Liver (tissue), 8 donors: ENCODE measurements at regions not wholly inside any gene's neighbourhood (a gene's known extent, or its start where the extent isn't known, plus 50 kb on each side); places are given as distances from the start of the nearest gene placed in this dataset.

Experiments
- DNase-seq: peaks from one replicate; pipeline ENCODE4 v3.0.0-alpha.2; 2017; ENCODE audit warnings: low spot score
- H3K27ac ChIP-seq, 2 donors: one replicate each; pipeline ENCODE4 v1.7.0; 2013; ENCODE audit warnings: inconsistent platforms in 2 of 2, low read length in 2 of 2, control low read depth in 1 of 2, low read depth in 1 of 2, mild to moderate bottlenecking in 1 of 2
- H3K27me3 ChIP-seq, 4 donors: one replicate each; pipeline versions ENCODE4 v1.6.1 to v1.7.0; 2013; ENCODE audit warnings: low read length in 3 of 4, inconsistent platforms in 1 of 4, mild to moderate bottlenecking in 1 of 4, moderate library complexity in 1 of 4; ENCODE audit not compliant: control insufficient read depth in 4 of 4, insufficient read depth in 4 of 4
- H3K36me3 ChIP-seq, 4 donors: one replicate each; pipeline versions ENCODE4 v1.6.1 to v1.7.0; 2013; ENCODE audit warnings: low read length in 3 of 4, mild to moderate bottlenecking in 3 of 4, low read depth in 1 of 4, moderate library complexity in 1 of 4; ENCODE audit not compliant: control insufficient read depth in 4 of 4, insufficient read depth in 3 of 4
- H3K4me1 ChIP-seq, 4 donors: one replicate each; pipeline versions ENCODE4 v1.6.1 to v1.7.0; 2013; ENCODE audit warnings: low read length in 3 of 4, mild to moderate bottlenecking in 3 of 4, moderate library complexity in 1 of 4; ENCODE audit not compliant: control insufficient read depth in 4 of 4, insufficient read depth in 4 of 4
- H3K4me3 ChIP-seq, 3 donors: one replicate each; pipeline versions ENCODE4 v1.6.1 to v1.7.0; 2013; ENCODE audit warnings: low read length in 3 of 3, control low read depth in 1 of 3, low read depth in 1 of 3, mild to moderate bottlenecking in 1 of 3
- H3K9ac ChIP-seq, 2 donors: one replicate each; pipeline ENCODE4 v1.7.0; 2013; ENCODE audit warnings: low read length in 2 of 2, mild to moderate bottlenecking in 2 of 2, moderate library complexity in 2 of 2, control low read depth in 1 of 2, low read depth in 1 of 2
- H3K9me3 ChIP-seq, 4 donors: one replicate each; pipeline versions ENCODE4 v1.6.1 to v1.7.0; 2013; ENCODE audit warnings: low read length in 3 of 4; ENCODE audit not compliant: control insufficient read depth in 4 of 4
- CTCF ChIP-seq: fragments of 150-350 bp; IDR thresholded peaks from 2 replicates; pipeline ENCODE4 v1.5.1; 2017; ENCODE audit warnings: improper control_type of control experiment, low read depth, low read length; ENCODE audit not compliant: missing input control
- EGR1 ChIP-seq, 2 donors: IDR thresholded peaks; 2 replicates each; pipeline ENCODE4 v1.6.1; 2016 to 2018; ENCODE audit warnings: antibody characterized with exemption in 2 of 2, low read depth in 2 of 2
- FOXA1 ChIP-seq: IDR thresholded peaks from 2 replicates; pipeline ENCODE4 v1.6.1; 2016; ENCODE audit warnings: antibody characterized with exemption
- FOXA2 ChIP-seq: IDR thresholded peaks from 2 replicates; pipeline ENCODE4 v1.6.1; 2016; ENCODE audit warnings: antibody characterized with exemption
- GABPA ChIP-seq, 2 donors: IDR thresholded peaks in 1 of 2; conservative IDR thresholded peaks in 1 of 2; 2 replicates each; pipeline ENCODE4 v1.6.1; 2016; ENCODE audit warnings: antibody characterized with exemption in 2 of 2, mild to moderate bottlenecking in 1 of 2, moderate library complexity in 1 of 2
- HNF4A ChIP-seq, 2 donors: conservative IDR thresholded peaks; 2 replicates each; pipeline ENCODE4 v1.6.1; 2016; ENCODE audit warnings: antibody characterized with exemption in 2 of 2, mild to moderate bottlenecking in 2 of 2
- HNF4G ChIP-seq: IDR thresholded peaks from 2 replicates; pipeline ENCODE4 v1.6.1; 2016; ENCODE audit warnings: antibody characterized with exemption
- JUND ChIP-seq, 2 donors: IDR thresholded peaks; 2 replicates each; pipeline ENCODE4 v1.6.1; 2016; ENCODE audit warnings: antibody characterized with exemption in 2 of 2
- MAX ChIP-seq: IDR thresholded peaks from 2 replicates; pipeline ENCODE4 v1.6.1; 2016; ENCODE audit warnings: antibody characterized with exemption
- NR2F2 ChIP-seq: IDR thresholded peaks from 2 replicates; pipeline ENCODE4 v1.6.1; 2016; ENCODE audit warnings: antibody characterized with exemption
- RAD21 ChIP-seq, 2 donors: IDR thresholded peaks; 2 replicates each; pipeline ENCODE4 v1.6.1; 2016; ENCODE audit warnings: antibody characterized with exemption in 2 of 2, mild to moderate bottlenecking in 2 of 2
- RXRA ChIP-seq, 2 donors: IDR thresholded peaks; 2 replicates each; pipeline ENCODE4 v1.6.1; 2017 to 2018; ENCODE audit warnings: antibody characterized with exemption in 2 of 2, mild to moderate bottlenecking in 1 of 2
- SP1 ChIP-seq: IDR thresholded peaks from 2 replicates; pipeline ENCODE4 v1.6.1; 2018; ENCODE audit warnings: antibody characterized with exemption, mild to moderate bottlenecking
- TAF1 ChIP-seq: conservative IDR thresholded peaks from 2 replicates; pipeline ENCODE4 v1.6.1; 2016; ENCODE audit warnings: antibody characterized with exemption, mild to moderate bottlenecking
- YY1 ChIP-seq: IDR thresholded peaks from 2 replicates; pipeline ENCODE4 v1.6.1; 2016; ENCODE audit warnings: antibody characterized with exemption, mild to moderate bottlenecking
- ZBTB33 ChIP-seq: IDR thresholded peaks from 2 replicates; pipeline ENCODE4 v1.6.1; 2016; ENCODE audit warnings: antibody characterized with exemption
- WGBS: extraction: QIAGEN DNeasy Blood & Tissue Kit; methylation state at CpG from one replicate; pipeline ENCODE4 v1.1.7; 2013; 5-methylcytosine and 5-hydroxymethylcytosine counted together
- TF ChIP-seq, protein P1 (sequence below): IDR thresholded peaks from 2 replicates; pipeline ENCODE4 v1.6.1; 2016; ENCODE audit warnings: antibody characterized with exemption, mild to moderate bottlenecking
- TF ChIP-seq, protein P2 (sequence below): IDR thresholded peaks from 2 replicates; pipeline ENCODE4 v1.6.1; 2016; ENCODE audit warnings: antibody characterized with exemption
- donor health status: healthy.
- donor health status: healthy.
- donor health status: healthy.
- donor health status: healthy.
- donor health status: healthy.

DNA sequence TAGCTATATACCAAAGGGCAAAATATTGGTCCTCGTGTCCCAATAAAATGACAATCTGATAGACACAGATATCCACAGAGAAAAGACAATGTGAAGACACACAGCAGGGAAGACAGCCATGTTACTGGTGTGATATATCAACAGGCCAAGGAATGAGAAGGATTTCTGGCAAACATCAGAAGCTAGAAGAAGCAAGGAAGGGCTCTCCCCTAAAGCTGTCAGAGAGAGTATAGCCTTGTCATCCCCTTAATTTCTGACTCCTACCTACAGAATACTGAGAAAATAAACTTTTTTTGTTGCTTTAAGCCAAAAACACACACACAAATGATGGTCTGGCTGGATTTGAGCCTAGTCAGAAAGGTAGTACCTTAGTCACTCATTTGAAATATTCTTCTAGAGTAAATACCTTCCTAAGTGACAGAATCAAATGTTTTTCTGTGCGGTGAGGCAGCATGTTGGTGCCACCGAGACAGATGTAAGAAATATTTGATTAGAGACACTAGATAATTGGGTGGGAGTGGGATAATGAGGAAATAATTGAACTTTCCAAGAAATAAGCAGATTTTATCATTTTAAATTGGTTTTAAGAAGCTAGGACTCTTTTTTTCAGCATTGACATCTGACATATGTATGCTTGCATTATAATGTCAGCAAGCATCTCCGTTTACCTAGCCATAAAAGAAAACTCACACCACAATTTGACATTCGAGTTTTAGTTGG is 123.4 kb upstream of the TFAP2D start:
- H3K4me1 ChIP-seq = no peaks in the 10 kb centered on the region
- no peak for DNase-seq
- no peak for TF ChIP-seq TAF1
- TF ChIP-seq NR2F2 = no peak
- TF ChIP-seq HNF4G = no peak
- TF ChIP-seq, protein P1, sequence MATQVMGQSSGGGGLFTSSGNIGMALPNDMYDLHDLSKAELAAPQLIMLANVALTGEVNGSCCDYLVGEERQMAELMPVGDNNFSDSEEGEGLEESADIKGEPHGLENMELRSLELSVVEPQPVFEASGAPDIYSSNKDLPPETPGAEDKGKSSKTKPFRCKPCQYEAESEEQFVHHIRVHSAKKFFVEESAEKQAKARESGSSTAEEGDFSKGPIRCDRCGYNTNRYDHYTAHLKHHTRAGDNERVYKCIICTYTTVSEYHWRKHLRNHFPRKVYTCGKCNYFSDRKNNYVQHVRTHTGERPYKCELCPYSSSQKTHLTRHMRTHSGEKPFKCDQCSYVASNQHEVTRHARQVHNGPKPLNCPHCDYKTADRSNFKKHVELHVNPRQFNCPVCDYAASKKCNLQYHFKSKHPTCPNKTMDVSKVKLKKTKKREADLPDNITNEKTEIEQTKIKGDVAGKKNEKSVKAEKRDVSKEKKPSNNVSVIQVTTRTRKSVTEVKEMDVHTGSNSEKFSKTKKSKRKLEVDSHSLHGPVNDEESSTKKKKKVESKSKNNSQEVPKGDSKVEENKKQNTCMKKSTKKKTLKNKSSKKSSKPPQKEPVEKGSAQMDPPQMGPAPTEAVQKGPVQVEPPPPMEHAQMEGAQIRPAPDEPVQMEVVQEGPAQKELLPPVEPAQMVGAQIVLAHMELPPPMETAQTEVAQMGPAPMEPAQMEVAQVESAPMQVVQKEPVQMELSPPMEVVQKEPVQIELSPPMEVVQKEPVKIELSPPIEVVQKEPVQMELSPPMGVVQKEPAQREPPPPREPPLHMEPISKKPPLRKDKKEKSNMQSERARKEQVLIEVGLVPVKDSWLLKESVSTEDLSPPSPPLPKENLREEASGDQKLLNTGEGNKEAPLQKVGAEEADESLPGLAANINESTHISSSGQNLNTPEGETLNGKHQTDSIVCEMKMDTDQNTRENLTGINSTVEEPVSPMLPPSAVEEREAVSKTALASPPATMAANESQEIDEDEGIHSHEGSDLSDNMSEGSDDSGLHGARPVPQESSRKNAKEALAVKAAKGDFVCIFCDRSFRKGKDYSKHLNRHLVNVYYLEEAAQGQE = no peak
- TF ChIP-seq EGR1 (IDR thresholded peaks at IDR 0.05; ENCODE audit: low read depth in 2 of 2) = no peak
- no peak for TF ChIP-seq JUND (IDR thresholded peaks at IDR 0.05)
- no peak for TF ChIP-seq HNF4A (conservative IDR thresholded peaks at IDR 0.05)
- TF ChIP-seq, protein P2, sequence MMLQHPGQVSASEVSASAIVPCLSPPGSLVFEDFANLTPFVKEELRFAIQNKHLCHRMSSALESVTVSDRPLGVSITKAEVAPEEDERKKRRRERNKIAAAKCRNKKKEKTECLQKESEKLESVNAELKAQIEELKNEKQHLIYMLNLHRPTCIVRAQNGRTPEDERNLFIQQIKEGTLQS = no peak
- no peak for TF ChIP-seq YY1
- TF ChIP-seq CTCF = no peak
- TF ChIP-seq GABPA (IDR thresholded peaks at IDR 0.05 in 1 of 2, conservative IDR thresholded peaks at IDR 0.05 in 1 of 2) = no peak
- TF ChIP-seq ZBTB33 = no peak
- TF ChIP-seq FOXA2 = no peak
- no peak for TF ChIP-seq RXRA (IDR thresholded peaks at IDR 0.05)
- TF ChIP-seq MAX = no peak
- TF ChIP-seq RAD21 (IDR thresholded peaks at IDR 0.05) = no peak
- TF ChIP-seq FOXA1 = no peak
- TF ChIP-seq SP1 = no peak
- 68% methylated on average over 5 of the region's 5 CpGs for WGBS
- H3K9ac ChIP-seq = no peak overlapping the region
- peaks cover 0 to 5% (median 0%) of the 10 kb centered on the region in 4 donors for H3K27me3 ChIP-seq
- H3K36me3 ChIP-seq = no peaks in the 10 kb centered on the region
- no peak overlapping the region for H3K4me3 ChIP-seq
- no peak overlapping the region for H3K27ac ChIP-seq
- no peaks in the 10 kb centered on the region for H3K9me3 ChIP-seq
